Neural progenitor cell (in vitro differentiated cells): ENCODE measurements at regions not wholly inside any gene's neighbourhood (a gene's known extent, or its start where the extent isn't known, plus 50 kb on each side); places are given as distances from the start of the nearest gene placed in this dataset.

Experiments
- EZH2phosphoT487 ChIP-seq: fragments of 200-600 bp; sonication (generic); IDR thresholded peaks from 2 replicates; pipeline ENCODE4 v1.6.1; 2017; ENCODE audit warnings: antibody characterized with exemption
- TF ChIP-seq, protein P1 (sequence below): fragments of 200-600 bp; sonication (generic); IDR thresholded peaks from 2 replicates; pipeline ENCODE4 v1.5.1; 2017; ENCODE audit warnings: antibody characterized with exemption, mild to moderate bottlenecking

DNA sequence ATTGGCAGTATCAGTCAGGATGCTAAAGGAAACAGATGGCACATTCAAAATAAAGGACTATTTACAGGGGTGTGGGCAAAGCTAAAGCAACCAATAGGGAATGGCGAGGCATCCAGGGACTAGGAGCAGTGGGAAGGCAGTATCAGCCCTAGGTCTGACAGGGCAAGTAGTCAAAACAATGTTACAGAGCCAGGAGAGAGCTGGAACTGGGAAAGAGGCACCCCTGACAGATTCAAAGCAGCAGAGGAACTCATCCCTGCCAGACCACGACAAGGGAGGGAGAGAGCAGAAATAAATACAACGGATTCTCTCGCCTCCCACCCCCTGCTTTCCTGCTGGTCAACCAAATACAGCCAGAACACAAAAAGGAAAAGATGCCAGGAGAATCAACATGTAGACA is 371.5 kb downstream of the NR2F1-AS1 start:
- TF ChIP-seq, protein P1, sequence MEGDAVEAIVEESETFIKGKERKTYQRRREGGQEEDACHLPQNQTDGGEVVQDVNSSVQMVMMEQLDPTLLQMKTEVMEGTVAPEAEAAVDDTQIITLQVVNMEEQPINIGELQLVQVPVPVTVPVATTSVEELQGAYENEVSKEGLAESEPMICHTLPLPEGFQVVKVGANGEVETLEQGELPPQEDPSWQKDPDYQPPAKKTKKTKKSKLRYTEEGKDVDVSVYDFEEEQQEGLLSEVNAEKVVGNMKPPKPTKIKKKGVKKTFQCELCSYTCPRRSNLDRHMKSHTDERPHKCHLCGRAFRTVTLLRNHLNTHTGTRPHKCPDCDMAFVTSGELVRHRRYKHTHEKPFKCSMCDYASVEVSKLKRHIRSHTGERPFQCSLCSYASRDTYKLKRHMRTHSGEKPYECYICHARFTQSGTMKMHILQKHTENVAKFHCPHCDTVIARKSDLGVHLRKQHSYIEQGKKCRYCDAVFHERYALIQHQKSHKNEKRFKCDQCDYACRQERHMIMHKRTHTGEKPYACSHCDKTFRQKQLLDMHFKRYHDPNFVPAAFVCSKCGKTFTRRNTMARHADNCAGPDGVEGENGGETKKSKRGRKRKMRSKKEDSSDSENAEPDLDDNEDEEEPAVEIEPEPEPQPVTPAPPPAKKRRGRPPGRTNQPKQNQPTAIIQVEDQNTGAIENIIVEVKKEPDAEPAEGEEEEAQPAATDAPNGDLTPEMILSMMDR: no peak
- no peak for TF ChIP-seq EZH2phosphoT487
